ENCODE measurements at regions not wholly inside any gene's neighbourhood (a gene's known extent, or its start where the extent isn't known, plus 50 kb on each side); places are given as distances from the start of the nearest gene placed in this dataset.

DNA sequence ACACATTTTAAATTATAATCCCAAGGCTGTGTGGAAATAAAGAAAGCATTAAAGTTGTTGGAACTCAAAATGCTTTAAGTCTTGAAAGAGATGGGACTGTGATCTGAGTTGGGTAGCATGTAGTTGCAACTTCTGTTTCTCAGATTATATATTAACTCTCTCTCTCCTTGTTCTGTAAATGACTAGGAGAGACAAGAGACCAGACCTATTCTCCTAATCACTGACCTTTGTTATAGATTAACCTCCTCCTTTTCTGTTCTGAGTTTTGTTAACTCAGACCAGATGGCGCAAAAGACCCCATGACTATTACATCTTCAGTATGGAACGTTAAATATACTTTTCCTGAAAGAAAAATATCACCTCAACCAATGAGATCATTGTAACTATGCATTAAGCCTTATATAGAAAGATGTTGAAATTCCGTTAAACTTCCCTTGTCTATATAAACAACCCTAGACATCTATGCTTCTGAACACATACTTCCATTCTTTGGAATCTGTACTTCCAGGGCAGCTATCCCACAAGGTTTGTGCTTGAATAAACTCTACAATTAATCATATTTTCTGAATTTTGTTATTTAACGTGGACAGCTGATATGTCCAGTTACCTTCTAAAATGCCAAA, 143.5 kb upstream of the TRIM24 start:
- TF ChIP-seq MEF2A (IDR thresholded peaks at IDR 0.05; ENCODE audit: borderline replicate concordance, low read depth), result no peak
- TF ChIP-seq GABPA (IDR thresholded peaks at IDR 0.05; ENCODE audit: low read depth), result no peak
- TF ChIP-seq FOXJ3 (CRISPR knock-in tag; IDR thresholded peaks at IDR 0.05), result no peak
- TF ChIP-seq RAD21 (IDR thresholded peaks at IDR 0.05; ENCODE audit: low read length), result no peak
- Histone ChIP-seq H3K9me2 (peaks cover 4% of the 10 kb centered on the region; the same call in 1 of the 2 replicates), H3K9ac (no peak overlapping the region), H3K9me3 (no peaks in the 10 kb centered on the region; the same call in 1 of the 2 replicates), H3K4me3 (ENCODE audit: low read depth in 2 of 2, low read length in 1 of 2) (no peak overlapping the region), H3K4me2 (no peak overlapping the region), H3K36me3 (replicated peaks in 1 of 2; ENCODE audit: control insufficient read depth in 1 of 2, insufficient read depth in 2 of 2, low read length in 1 of 2) (no peaks in the 10 kb centered on the region), H4K20me1 (ENCODE audit: insufficient read depth) (no peaks in the 10 kb centered on the region), H3K27me3 (ENCODE audit: insufficient read depth) (no peaks in the 10 kb centered on the region), H3K4me1 (ENCODE audit: control insufficient read depth in 1 of 2, insufficient read depth in 2 of 2, low read depth in 1 of 2, low read length in 1 of 2) (no peaks in the 10 kb centered on the region), H3K27ac (ENCODE audit: low read depth in 2 of 2, low read length in 1 of 2) (no peak overlapping the region), H3F3A (replicated peaks; ENCODE audit: insufficient read depth) (no peaks in the 10 kb centered on the region), H3K79me2 (ENCODE audit: insufficient read depth) (no peaks in the 10 kb centered on the region), H2AFZ (ENCODE audit: low read depth) (no peak overlapping the region)
- POLR2A ChIA-PET, result no interaction called here
- 33% methylated on average over 4 of the region's 4 CpGs for WGBS (ENCODE audit: low lambda C conversion rate)
- CTCF ChIA-PET, result no interaction called here
- DNase-seq, result no peak

DNA sequence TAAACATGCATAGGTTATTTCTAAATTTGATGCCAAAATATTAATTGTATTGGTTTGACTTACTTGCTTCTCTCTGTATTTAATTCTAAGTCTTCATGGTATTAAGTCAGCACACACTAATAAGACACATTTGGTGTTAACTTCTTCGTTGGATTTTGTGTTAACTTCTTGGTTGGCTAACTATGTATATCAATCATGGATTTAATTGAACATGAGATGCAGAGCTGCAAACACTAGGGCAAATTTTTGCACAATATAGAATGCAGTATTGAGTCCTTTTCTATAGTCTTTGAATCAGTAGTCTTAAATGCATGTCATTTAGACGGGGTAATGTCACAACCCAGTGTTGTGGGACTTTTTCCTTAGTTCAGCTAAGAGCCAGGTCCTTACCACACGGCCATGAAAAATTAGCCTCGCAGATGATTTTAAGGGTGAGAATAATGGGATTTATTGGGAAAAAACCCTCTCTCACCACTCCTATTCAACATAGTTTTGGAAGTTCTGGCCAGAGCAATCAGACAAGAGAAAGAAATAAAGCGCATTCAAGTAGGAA, 142.9 kb upstream of the TRIM24 start:
- no peak overlapping the region for H2AFZ ChIP-seq (ENCODE audit: low read depth)
- POLR2A ChIA-PET, result no interaction called here
- CTCF ChIA-PET, result interaction anchor here (1.0 kb wide), 1 partner anchor 10 kb away, joined by 3 read pairs; no protein-coding TSS in a partner anchor
- H3K27me3 ChIP-seq (ENCODE audit: insufficient read depth), result no peaks in the 10 kb centered on the region
- H3K4me2 ChIP-seq, result no peak overlapping the region
- no peaks in the 10 kb centered on the region for H3F3A ChIP-seq (replicated peaks; ENCODE audit: insufficient read depth)
- H3K79me2 ChIP-seq (ENCODE audit: insufficient read depth), result no peaks in the 10 kb centered on the region
- H3K4me3 ChIP-seq (ENCODE audit: low read depth in 2 of 2, low read length in 1 of 2), result no peak overlapping the region
- no peak for TF ChIP-seq YY1 (IDR thresholded peaks at IDR 0.05; ENCODE audit: low read depth)
- TF ChIP-seq FOXM1 (IDR thresholded peaks at IDR 0.05; ENCODE audit: low read depth), result no peak
- no peak for TF ChIP-seq NRF1 (IDR thresholded peaks at IDR 0.05; ENCODE audit: low read depth, low read length)
- no peak for TF ChIP-seq EZH2phosphoT487 (IDR thresholded peaks at IDR 0.05; ENCODE audit: borderline replicate concordance, low read depth)
- TF ChIP-seq TAF1 (IDR thresholded peaks at IDR 0.05; ENCODE audit: borderline replicate concordance, low read depth, low read length), result no peak
- no peak for TF ChIP-seq TEAD4 (IDR thresholded peaks at IDR 0.05; ENCODE audit: borderline replicate concordance, insufficient read depth)
- no peak for TF ChIP-seq ELF1 (IDR thresholded peaks at IDR 0.05)
- no peak for TF ChIP-seq NFIC (IDR thresholded peaks at IDR 0.05; ENCODE audit: borderline replicate concordance)
- no peak for TF ChIP-seq RCOR1 (IDR thresholded peaks at IDR 0.05; ENCODE audit: low read length)
- TF ChIP-seq MEF2A (IDR thresholded peaks at IDR 0.05; ENCODE audit: borderline replicate concordance, low read depth), result no peak
- TF ChIP-seq GABPA (IDR thresholded peaks at IDR 0.05; ENCODE audit: low read depth), result no peak
- TF ChIP-seq, protein P1, sequence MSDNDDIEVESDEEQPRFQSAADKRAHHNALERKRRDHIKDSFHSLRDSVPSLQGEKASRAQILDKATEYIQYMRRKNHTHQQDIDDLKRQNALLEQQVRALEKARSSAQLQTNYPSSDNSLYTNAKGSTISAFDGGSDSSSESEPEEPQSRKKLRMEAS (IDR thresholded peaks at IDR 0.05; ENCODE audit: low read depth), result no peak
- TF ChIP-seq, protein P2, sequence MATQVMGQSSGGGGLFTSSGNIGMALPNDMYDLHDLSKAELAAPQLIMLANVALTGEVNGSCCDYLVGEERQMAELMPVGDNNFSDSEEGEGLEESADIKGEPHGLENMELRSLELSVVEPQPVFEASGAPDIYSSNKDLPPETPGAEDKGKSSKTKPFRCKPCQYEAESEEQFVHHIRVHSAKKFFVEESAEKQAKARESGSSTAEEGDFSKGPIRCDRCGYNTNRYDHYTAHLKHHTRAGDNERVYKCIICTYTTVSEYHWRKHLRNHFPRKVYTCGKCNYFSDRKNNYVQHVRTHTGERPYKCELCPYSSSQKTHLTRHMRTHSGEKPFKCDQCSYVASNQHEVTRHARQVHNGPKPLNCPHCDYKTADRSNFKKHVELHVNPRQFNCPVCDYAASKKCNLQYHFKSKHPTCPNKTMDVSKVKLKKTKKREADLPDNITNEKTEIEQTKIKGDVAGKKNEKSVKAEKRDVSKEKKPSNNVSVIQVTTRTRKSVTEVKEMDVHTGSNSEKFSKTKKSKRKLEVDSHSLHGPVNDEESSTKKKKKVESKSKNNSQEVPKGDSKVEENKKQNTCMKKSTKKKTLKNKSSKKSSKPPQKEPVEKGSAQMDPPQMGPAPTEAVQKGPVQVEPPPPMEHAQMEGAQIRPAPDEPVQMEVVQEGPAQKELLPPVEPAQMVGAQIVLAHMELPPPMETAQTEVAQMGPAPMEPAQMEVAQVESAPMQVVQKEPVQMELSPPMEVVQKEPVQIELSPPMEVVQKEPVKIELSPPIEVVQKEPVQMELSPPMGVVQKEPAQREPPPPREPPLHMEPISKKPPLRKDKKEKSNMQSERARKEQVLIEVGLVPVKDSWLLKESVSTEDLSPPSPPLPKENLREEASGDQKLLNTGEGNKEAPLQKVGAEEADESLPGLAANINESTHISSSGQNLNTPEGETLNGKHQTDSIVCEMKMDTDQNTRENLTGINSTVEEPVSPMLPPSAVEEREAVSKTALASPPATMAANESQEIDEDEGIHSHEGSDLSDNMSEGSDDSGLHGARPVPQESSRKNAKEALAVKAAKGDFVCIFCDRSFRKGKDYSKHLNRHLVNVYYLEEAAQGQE (IDR thresholded peaks at IDR 0.05; ENCODE audit: low read depth, low read length), result no peak
- TF ChIP-seq, protein P3, sequence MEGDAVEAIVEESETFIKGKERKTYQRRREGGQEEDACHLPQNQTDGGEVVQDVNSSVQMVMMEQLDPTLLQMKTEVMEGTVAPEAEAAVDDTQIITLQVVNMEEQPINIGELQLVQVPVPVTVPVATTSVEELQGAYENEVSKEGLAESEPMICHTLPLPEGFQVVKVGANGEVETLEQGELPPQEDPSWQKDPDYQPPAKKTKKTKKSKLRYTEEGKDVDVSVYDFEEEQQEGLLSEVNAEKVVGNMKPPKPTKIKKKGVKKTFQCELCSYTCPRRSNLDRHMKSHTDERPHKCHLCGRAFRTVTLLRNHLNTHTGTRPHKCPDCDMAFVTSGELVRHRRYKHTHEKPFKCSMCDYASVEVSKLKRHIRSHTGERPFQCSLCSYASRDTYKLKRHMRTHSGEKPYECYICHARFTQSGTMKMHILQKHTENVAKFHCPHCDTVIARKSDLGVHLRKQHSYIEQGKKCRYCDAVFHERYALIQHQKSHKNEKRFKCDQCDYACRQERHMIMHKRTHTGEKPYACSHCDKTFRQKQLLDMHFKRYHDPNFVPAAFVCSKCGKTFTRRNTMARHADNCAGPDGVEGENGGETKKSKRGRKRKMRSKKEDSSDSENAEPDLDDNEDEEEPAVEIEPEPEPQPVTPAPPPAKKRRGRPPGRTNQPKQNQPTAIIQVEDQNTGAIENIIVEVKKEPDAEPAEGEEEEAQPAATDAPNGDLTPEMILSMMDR (IDR thresholded peaks at IDR 0.05), result no peak
- TF ChIP-seq POLR2AphosphoS5 (IDR thresholded peaks at IDR 0.05; ENCODE audit: low read depth, low read length), result no peak
- H3K36me3 ChIP-seq (replicated peaks in 1 of 2; ENCODE audit: control insufficient read depth in 1 of 2, insufficient read depth in 2 of 2, low read length in 1 of 2), result no peaks in the 10 kb centered on the region
- H3K27ac ChIP-seq (ENCODE audit: low read depth in 2 of 2, low read length in 1 of 2), result no peak overlapping the region
- H4K20me1 ChIP-seq (ENCODE audit: insufficient read depth), result no peaks in the 10 kb centered on the region
- WGBS (ENCODE audit: low lambda C conversion rate), result 38% methylated on average over 5 of the region's 5 CpGs
- no peaks in the 10 kb centered on the region for H3K4me1 ChIP-seq (ENCODE audit: control insufficient read depth in 1 of 2, insufficient read depth in 2 of 2, low read depth in 1 of 2, low read length in 1 of 2)
- peaks cover 4% of the 10 kb centered on the region; the same call in 1 of the 2 replicates for H3K9me2 ChIP-seq
- no peaks in the 10 kb centered on the region; the same call in 1 of the 2 replicates for H3K9me3 ChIP-seq
- no peak for DNase-seq
- no peak overlapping the region for H3K9ac ChIP-seq

Data from SK-N-SH (cell line).